GM21360 (cell line): ENCODE measurements at regions not wholly inside any gene's neighbourhood (a gene's known extent, or its start where the extent isn't known, plus 50 kb on each side); places are given as distances from the start of the nearest gene placed in this dataset.

Experiments
- ATAC-seq: cut with Tn5 transposase; IDR thresholded peaks from one replicate; pipeline ENCODE4 v1.9.1; 2021; ENCODE audit warnings: mild to moderate bottlenecking, moderate library complexity; ENCODE audit not compliant: unreplicated experiment

- ATAC-seq = no peak
Measured at GRCh38 chr10:92747066-92747465, 57.3 kb downstream of the HHEX start.

GRCh38 chr10:92747600-92747999 lies 57.8 kb downstream of the HHEX start:
- ATAC-seq = no peak

GRCh38 chr10:92750791-92751533 lies 61.2 kb downstream of the HHEX start:
- no peak for ATAC-seq

GRCh38 chr10:92751534-92751811 lies 61.7 kb downstream of the HHEX start:
- no peak for ATAC-seq

- ATAC-seq = no peak
Measured at GRCh38 chr10:92751827-92752226, 62.1 kb downstream of the HHEX start.

- no peak for ATAC-seq
Measured at GRCh38 chr10:92753865-92754264, 64.1 kb downstream of the HHEX start.

- ATAC-seq = no peak
Measured at GRCh38 chr10:92755725-92756124, 66.0 kb downstream of the HHEX start.

GRCh38 chr10:92756201-92757065 lies 66.7 kb downstream of the HHEX start:
- ATAC-seq = peak; percentile 86

GRCh38 chr10:92757066-92757710 lies 67.4 kb downstream of the HHEX start:
- peak; percentile 48 for ATAC-seq

- ATAC-seq = no peak
Measured at GRCh38 chr10:92757711-92758104, 68.0 kb downstream of the HHEX start.

GRCh38 chr10:92758594-92758993 lies 68.8 kb downstream of the HHEX start:
- ATAC-seq = no peak

GRCh38 chr10:92760609-92761008 lies 70.9 kb downstream of the HHEX start:
- no peak for ATAC-seq

- ATAC-seq = no peak
Measured at GRCh38 chr10:92761571-92761970, 71.8 kb downstream of the HHEX start.

GRCh38 chr10:92763634-92764155 lies 73.9 kb downstream of the HHEX start:
- ATAC-seq = no peak

GRCh38 chr10:92766451-92766850 lies 76.7 kb downstream of the HHEX start:
- no peak for ATAC-seq

GRCh38 chr10:92768104-92768503 lies 78.3 kb downstream of the HHEX start:
- ATAC-seq = no peak

GRCh38 chr10:92773776-92774175 lies 74.5 kb upstream of the EXOC6 start:
- no peak for ATAC-seq

- ATAC-seq = no peak
Measured at GRCh38 chr10:92778091-92778490, 70.2 kb upstream of the EXOC6 start.

GRCh38 chr10:92785118-92785517 lies 63.2 kb upstream of the EXOC6 start:
- no peak for ATAC-seq

GRCh38 chr10:92787557-92788152 lies 60.7 kb upstream of the EXOC6 start:
- ATAC-seq = no peak

GRCh38 chr10:92789067-92789466 lies 59.3 kb upstream of the EXOC6 start:
- no peak for ATAC-seq
